GM12892 (cell line): ENCODE measurements at regions not wholly inside any gene's neighbourhood (a gene's known extent, or its start where the extent isn't known, plus 50 kb on each side); places are given as distances from the start of the nearest gene placed in this dataset.

Source experiments
- POLR2A ChIP-seq: IDR thresholded peaks from 2 replicates; pipeline ENCODE4 v1.6.1; 2011; ENCODE audit warnings: low read depth, low read length, control low read depth
- POLR2AphosphoS5 ChIP-seq: IDR thresholded peaks from 2 replicates; pipeline ENCODE4 v1.6.1; 2011; ENCODE audit warnings: low read depth, low read length, control low read depth
- TAF1 ChIP-seq: IDR thresholded peaks from 2 replicates; pipeline ENCODE4 v1.6.1; 2011; ENCODE audit warnings: low read depth, mild to moderate bottlenecking, control low read depth, low read length, borderline replicate concordance

DNA sequence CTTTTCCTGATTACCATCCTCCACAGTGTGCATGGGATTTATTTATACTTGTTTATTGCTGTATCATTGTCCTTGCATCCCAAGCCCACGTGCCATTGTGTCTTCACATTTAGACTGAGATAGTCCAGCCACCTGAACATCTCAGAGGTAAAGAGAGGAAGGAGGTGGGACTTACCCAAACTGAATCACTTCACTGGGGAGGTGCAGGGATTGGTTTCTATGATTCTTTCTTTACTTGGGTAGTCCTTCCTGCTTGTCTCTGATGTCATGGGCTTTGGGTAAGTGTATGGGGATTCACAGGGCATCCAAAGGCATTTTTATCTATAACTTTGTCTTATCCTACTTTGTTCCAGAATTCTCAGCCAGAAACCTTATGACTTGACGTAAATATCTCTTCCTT, 141.5 kb upstream of the UMPS start:
- TF ChIP-seq POLR2A (no peak), POLR2AphosphoS5 (no peak), TAF1 (no peak)
